H1 (cell line): ENCODE measurements at regions not wholly inside any gene's neighbourhood (a gene's known extent, or its start where the extent isn't known, plus 50 kb on each side); places are given as distances from the start of the nearest gene placed in this dataset.

Experiments used
- CBX5 ChIP-seq: fragments of 300-800, 300-1000 bp; sonication (generic); IDR thresholded peaks from 2 replicates; pipeline ENCODE4 v1.7.1; 2016; ENCODE audit warnings: antibody characterized with exemption, low read length, low read depth
- CHD2 ChIP-seq: IDR thresholded peaks from 2 replicates; pipeline ENCODE4 v1.6.1; 2012; ENCODE audit warnings: low read length, improper control_type of control experiment
- CTCF ChIP-seq, 3 experiments: IDR thresholded peaks; 1 replicate in 2 of 3; 2 replicates in 1 of 3; pipeline versions ENCODE4 v1.5.1 to v1.6.1; 2011; ENCODE audit warnings: low read length in 3 of 3, mild to moderate bottlenecking in 3 of 3, inconsistent platforms in 2 of 3, low read depth in 1 of 3, moderate library complexity in 1 of 3; ENCODE audit not compliant: insufficient read depth in 1 of 3; ENCODE audit errors: control extremely low read depth in 1 of 3
- EGR1 ChIP-seq: IDR thresholded peaks from 2 replicates; pipeline ENCODE4 v1.6.1; 2011; ENCODE audit warnings: low read depth, low read length, borderline replicate concordance
- EP300 ChIP-seq, 2 experiments: IDR thresholded peaks; 1 replicate in 1 of 2; 2 replicates in 1 of 2; pipeline ENCODE4 v1.6.1; 2011 to 2012; ENCODE audit warnings: low read depth in 2 of 2, low read length in 2 of 2, mild to moderate bottlenecking in 2 of 2, borderline replicate concordance in 1 of 2, inconsistent platforms in 1 of 2, moderate library complexity in 1 of 2
- GTF2F1 ChIP-seq: IDR thresholded peaks from 2 replicates; pipeline ENCODE4 v1.6.1; 2012; ENCODE audit warnings: low read depth, low read length, improper control_type of control experiment, borderline replicate concordance
- HDAC2 ChIP-seq, 2 experiments: fragments of 300-600 bp in 1 of 2; sonication (generic) in 1 of 2; IDR thresholded peaks; 2 replicates each; pipeline ENCODE4 v1.6.1; 2011 to 2012; ENCODE audit warnings: low read depth in 2 of 2, low read length in 2 of 2, mild to moderate bottlenecking in 2 of 2, moderate library complexity in 2 of 2, borderline replicate concordance in 1 of 2, inconsistent platforms in 1 of 2
- POLR2A ChIP-seq, 2 experiments: IDR thresholded peaks; 1 replicate in 1 of 2; 2 replicates in 1 of 2; pipeline ENCODE4 v1.6.1; 2011; ENCODE audit warnings: low read depth in 2 of 2, low read length in 2 of 2, mild to moderate bottlenecking in 2 of 2; ENCODE audit errors: control extremely low read depth in 1 of 2
- POLR2AphosphoS5 ChIP-seq: IDR thresholded peaks from 2 replicates; pipeline ENCODE4 v1.6.1; 2011; ENCODE audit warnings: low read depth, low read length
- RNF2 ChIP-seq: fragments of 200-900, 300-1000 bp; sonication (generic); IDR thresholded peaks from 2 replicates; pipeline ENCODE4 v1.7.1; 2016; ENCODE audit warnings: borderline replicate concordance, low read depth, mild to moderate bottlenecking, antibody characterized with exemption, low read length; ENCODE audit not compliant: poor library complexity, severe bottlenecking; ENCODE audit errors: missing control alignments
- RXRA ChIP-seq: IDR thresholded peaks from 2 replicates; pipeline ENCODE4 v1.6.1; 2011; ENCODE audit warnings: low read depth, mild to moderate bottlenecking, low read length, moderate library complexity; ENCODE audit not compliant: insufficient read depth
- ZNF274 ChIP-seq: IDR thresholded peaks from 2 replicates; pipeline ENCODE4 v1.7.0; 2012; ENCODE audit warnings: low read length, borderline replicate concordance; ENCODE audit errors: extremely low read depth
- TF ChIP-seq, protein P1 (sequence below): IDR thresholded peaks from 2 replicates; pipeline ENCODE4 v1.6.1; 2011; ENCODE audit warnings: low read length, improper control_type of control experiment

- TF ChIP-seq HDAC2 (IDR thresholded peaks at IDR 0.05; ENCODE audit: borderline replicate concordance in 1 of 2, low read depth in 2 of 2, low read length in 2 of 2) (no peak), CHD2 (no peak), GTF2F1 (no peak), RNF2 (no peak), CTCF (IDR thresholded peaks at IDR 0.05; ENCODE audit: control extremely low read depth in 1 of 3, insufficient read depth in 1 of 3, low read depth in 1 of 3, low read length in 3 of 3) (no peak), ZNF274 (no peak), EGR1 (no peak), EP300 (IDR thresholded peaks at IDR 0.05; ENCODE audit: borderline replicate concordance in 1 of 2, low read depth in 2 of 2, low read length in 2 of 2) (no peak), RXRA (no peak), CBX5 (no peak), POLR2A (IDR thresholded peaks at IDR 0.05; ENCODE audit: control extremely low read depth in 1 of 2, low read depth in 2 of 2, low read length in 2 of 2) (no peak), POLR2AphosphoS5 (no peak)
- TF ChIP-seq, protein P1, sequence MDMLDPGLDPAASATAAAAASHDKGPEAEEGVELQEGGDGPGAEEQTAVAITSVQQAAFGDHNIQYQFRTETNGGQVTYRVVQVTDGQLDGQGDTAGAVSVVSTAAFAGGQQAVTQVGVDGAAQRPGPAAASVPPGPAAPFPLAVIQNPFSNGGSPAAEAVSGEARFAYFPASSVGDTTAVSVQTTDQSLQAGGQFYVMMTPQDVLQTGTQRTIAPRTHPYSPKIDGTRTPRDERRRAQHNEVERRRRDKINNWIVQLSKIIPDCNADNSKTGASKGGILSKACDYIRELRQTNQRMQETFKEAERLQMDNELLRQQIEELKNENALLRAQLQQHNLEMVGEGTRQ = no peak
Measured at GRCh38 chr11:90585491-90585890, 362.6 kb upstream of the CHORDC1 start.
